Heart left ventricle (tissue), 16 donors: ENCODE measurements at regions not wholly inside any gene's neighbourhood (a gene's known extent, or its start where the extent isn't known, plus 50 kb on each side); places are given as distances from the start of the nearest gene placed in this dataset.

Experiments used
- ATAC-seq, 4 donors: fragments of 200-7000 bp; cut with Tn5 transposase; one replicate each; pipeline ENCODE4 v1.9.1; 2020 to 2022; ENCODE audit warnings: moderate library complexity in 4 of 4, mild to moderate bottlenecking in 3 of 4, moderate number of reproducible peaks in 1 of 4
- DNase-seq, 5 donors: peaks; one replicate each; pipeline ENCODE4 v3.0.0-alpha.2; 2020
- H3K27ac ChIP-seq, 12 donors: fragments of 200-600 bp; sonication (generic) in 4 of 12; one replicate each; pipeline versions ENCODE4 v1.5.0 to v1.8.0; 2016 to 2022; ENCODE audit warnings: mild to moderate bottlenecking in 2 of 12
- H3K27me3 ChIP-seq, 9 donors: fragments of 200-600 bp; sonication (generic) in 2 of 9; one replicate each; pipeline versions ENCODE4 v1.5.1 to v1.8.0; 2016 to 2022; ENCODE audit warnings: mild to moderate bottlenecking in 3 of 9
- H3K36me3 ChIP-seq, 9 donors: fragments of 200-600 bp; sonication (generic) in 2 of 9; one replicate each; pipeline versions ENCODE4 v1.5.0 to v1.8.0; 2018 to 2022; ENCODE audit warnings: mild to moderate bottlenecking in 2 of 9
- H3K4me1 ChIP-seq, 12 donors: fragments of 200-600 bp; sonication (generic) in 4 of 12; one replicate each; pipeline versions ENCODE4 v1.5.0 to v1.8.0; 2016 to 2022; ENCODE audit warnings: mild to moderate bottlenecking in 3 of 12
- H3K4me3 ChIP-seq, 12 donors: fragments of 200-600 bp; sonication (generic) in 4 of 12; one replicate each; pipeline versions ENCODE4 v1.5.0 to v1.8.0; 2017 to 2022; ENCODE audit warnings: mild to moderate bottlenecking in 9 of 12, moderate library complexity in 4 of 12
- H3K9me3 ChIP-seq, 12 donors: fragments of 200-600 bp; sonication (generic) in 4 of 12; one replicate each; pipeline versions ENCODE4 v1.5.0 to v1.8.0; 2016 to 2022; ENCODE audit warnings: mild to moderate bottlenecking in 1 of 12
- CTCF ChIP-seq, 12 donors: fragments of 200-600 bp; sonication (generic) in 4 of 12; IDR thresholded peaks; one replicate each; pipeline versions ENCODE4 v1.5.0 to v1.8.0; 2018 to 2022; ENCODE audit warnings: antibody characterized with exemption in 12 of 12, mild to moderate bottlenecking in 5 of 12
- POLR2A ChIP-seq, 2 donors: fragments of 450-650 bp; IDR thresholded peaks; one replicate each; pipeline ENCODE4 v1.6.1; 2017; ENCODE audit warnings: antibody characterized with exemption in 2 of 2, mild to moderate bottlenecking in 2 of 2, moderate library complexity in 2 of 2
- WGBS, 4 donors: extraction: QIAGEN DNeasy Blood & Tissue Kit in 2 of 4; methylation state at CpG; one replicate each; pipeline versions ENCODE4 v1.1.5 to v1.1.7; 2013 to 2018; 5-methylcytosine and 5-hydroxymethylcytosine counted together
- intact Hi-C, 10 donors: fragments of 100-400 bp; cut with DNase I; formaldehyde crosslinking; loops; one replicate each; pipeline versions ENCODE4 v1.11.1 to v1.14.2; 2022
- donor health status: ischemic (EF 13 %, LVEDD 7.1; RV severe dilation, severe dysfunction).
- donor health status: healthy with polysubstance abuse.
- donor health status: DM: no; HTN: yes; CAD: no.
- donor health status: DM: no; HTN: no; CAD: no.
- donor health status: ischemic (EF 25% LVEDD 6.9; RV normal size, moderate dysfunction).
- donor health status: ischemic (EF 25% LVEDD 5.7; RV mildly dilated, moderate dysfunction).
- donor health status: healthy.
- donor health status: DM: yes; HTN: yes; CAD: no.
- donor health status: ischemic (EF 35%, LVEDD 5.7; RV mildly dilated, moderate dysfunction).
- donor health status: nonischemic (EF 11% LVEDD 7.7; RV severe dilation, severe dysfunction).
- donor health status: DM: yes; HTN: yes; CAD: no.
- donor health status: PGD.
- donor health status: ischemic (EF 29% LVEDD 5.4; RV normal size, mild dysfunction).
- donor health status: nonischemic (EF 23%, LVEDD 6.1; RV moderate dilation, normal function).

GRCh38 chr2:136539355-136539754 is 226.0 kb upstream of the THSD7B start:
- Histone ChIP-seq H3K36me3 (no peaks in the 10 kb centered on the region), H3K27ac (no peak overlapping the region), H3K4me1 (peaks cover 0 to 4% (median 0%) of the 10 kb centered on the region in 12 donors), H3K27me3 (no peaks in the 10 kb centered on the region), H3K4me3 (no peak overlapping the region), H3K9me3 (no peaks in the 10 kb centered on the region)
- DNase-seq = no peak
- WGBS, 4 donors = 68 to 80% (median 78%) methylated on average over 5 of the region's 5 CpGs
- intact Hi-C loops = loop anchor here in 1 of 10 donors (5.0 kb wide), 1 partner anchor 33 kb away; no protein-coding TSS in a partner anchor
- TF ChIP-seq CTCF (IDR thresholded peaks at IDR 0.05) (no peak), POLR2A (IDR thresholded peaks at IDR 0.05) (no peak)
- no peak for ATAC-seq

DNA sequence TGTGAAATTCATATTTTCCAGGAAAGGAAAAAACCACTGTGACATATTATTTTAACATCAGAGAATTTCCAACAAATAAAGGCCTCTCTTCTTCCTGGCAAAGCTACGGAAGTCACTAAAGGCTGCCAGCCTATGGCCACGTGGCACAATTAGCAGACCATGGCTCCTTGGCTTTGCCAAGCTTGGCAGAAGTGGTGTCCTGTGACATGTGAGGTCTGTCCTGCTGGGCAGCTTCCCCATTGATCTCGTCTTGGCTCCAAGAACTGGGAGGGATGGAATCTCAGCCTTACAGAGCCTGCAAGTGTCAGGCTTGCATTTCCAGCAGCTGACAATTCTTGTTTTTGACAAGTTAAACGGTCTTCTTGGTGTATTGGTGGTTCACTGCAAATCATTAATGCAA is 226.9 kb upstream of the THSD7B start:
- intact Hi-C loops = loop anchor here in 1 of 10 donors (5.0 kb wide), 1 partner anchor 34 kb away; no protein-coding TSS in a partner anchor
- TF ChIP-seq POLR2A (IDR thresholded peaks at IDR 0.05) (no peak), CTCF (IDR thresholded peaks at IDR 0.05) (no peak)
- H3K27me3 ChIP-seq = no peaks in the 10 kb centered on the region
- H3K36me3 ChIP-seq = no peaks in the 10 kb centered on the region
- WGBS, 4 donors = 22 to 45% (median 28%) methylated on average over 4 of the region's 4 CpGs
- DNase-seq = peak in 4 of 5 donors; percentile 20 to 70 (median 44)
- H3K4me3 ChIP-seq = no peak overlapping the region
- ATAC-seq = peak; percentile 76 to 87 (median 78)
- peaks cover 0 to 5% (median 0%) of the 10 kb centered on the region in 12 donors for H3K4me1 ChIP-seq
- H3K9me3 ChIP-seq = no peaks in the 10 kb centered on the region
- H3K27ac ChIP-seq = no peak overlapping the region

DNA sequence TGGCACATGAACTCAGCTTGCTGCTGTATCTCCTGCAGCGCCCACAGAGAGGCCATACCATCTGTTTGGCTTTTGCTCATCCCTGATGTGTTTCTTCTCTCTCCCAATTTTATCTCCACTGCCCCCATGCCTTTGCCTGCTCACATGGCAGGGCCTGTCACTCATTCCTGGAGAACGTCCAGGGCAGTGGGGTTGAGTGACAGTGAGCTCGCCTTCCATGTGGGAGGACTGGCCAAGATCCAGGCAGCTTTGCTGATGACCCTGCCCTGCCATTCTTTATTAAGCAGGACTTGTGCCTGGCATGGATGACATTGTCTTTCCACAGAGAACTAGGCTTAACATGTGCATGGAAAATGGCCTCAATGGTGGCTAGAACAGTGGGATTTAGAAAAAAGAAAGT is 230.5 kb upstream of the THSD7B start:
- H3K4me3 ChIP-seq = no peak overlapping the region
- no peak overlapping the region for H3K27ac ChIP-seq
- H3K27me3 ChIP-seq = no peaks in the 10 kb centered on the region
- no peaks in the 10 kb centered on the region for H3K9me3 ChIP-seq
- TF ChIP-seq CTCF (IDR thresholded peaks at IDR 0.05) (no peak), POLR2A (IDR thresholded peaks at IDR 0.05) (no peak)
- ATAC-seq (peak; percentile 83 to 93 (median 88)), DNase-seq (peak; percentile 53 to 87 (median 71))
- WGBS, 4 donors = 15 to 33% (median 23%) methylated on average over 3 of the region's 3 CpGs
- no peaks in the 10 kb centered on the region for H3K36me3 ChIP-seq
- intact Hi-C loops = loop anchor here in 2 of 10 donors (5.0 kb wide), 1 partner anchor 37 kb away; no protein-coding TSS in a partner anchor
- peaks cover 0 to 5% (median 0%) of the 10 kb centered on the region in 12 donors for H3K4me1 ChIP-seq

DNA sequence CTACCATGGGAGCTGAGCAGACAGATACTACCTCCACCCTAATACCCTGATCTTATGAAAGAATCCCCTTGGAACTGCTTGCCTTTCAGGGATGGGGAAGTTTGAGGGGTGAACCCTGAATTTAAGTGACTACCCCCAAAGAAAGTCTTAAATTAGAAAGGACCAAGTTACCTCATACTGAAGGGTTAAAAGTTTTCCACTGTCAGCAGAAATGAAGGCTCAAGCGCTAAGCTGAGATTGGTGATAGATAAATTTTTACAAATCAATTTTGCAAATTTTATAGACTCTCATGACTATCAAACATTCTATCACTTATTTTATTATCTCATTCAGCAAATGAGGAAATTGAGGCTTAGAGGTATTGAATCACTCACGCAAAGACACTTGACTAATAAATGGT is 233.2 kb upstream of the THSD7B start:
- intact Hi-C loops = loop anchor here in 1 of 10 donors (5.0 kb wide), 1 partner anchor 40 kb away; no protein-coding TSS in a partner anchor
- H3K4me1 ChIP-seq = peaks cover 0 to 5% (median 0%) of the 10 kb centered on the region in 12 donors
- H3K9me3 ChIP-seq = no peaks in the 10 kb centered on the region
- H3K27me3 ChIP-seq = no peaks in the 10 kb centered on the region
- no peak for DNase-seq
- no peak overlapping the region for H3K4me3 ChIP-seq
- no peak for ATAC-seq
- TF ChIP-seq CTCF (IDR thresholded peaks at IDR 0.05) = no peak
- TF ChIP-seq POLR2A (IDR thresholded peaks at IDR 0.05) = no peak
- H3K36me3 ChIP-seq = no peaks in the 10 kb centered on the region
- H3K27ac ChIP-seq = no peak overlapping the region
- WGBS, 4 donors = 87 to 96% (median 90%) methylated on average over 2 of the region's 2 CpGs
